NCI-H510A treated with DMSO at 0.1 percent for 48 hours (cell line): ENCODE measurements at regions not wholly inside any gene's neighbourhood (a gene's known extent, or its start where the extent isn't known, plus 50 kb on each side); places are given as distances from the start of the nearest gene placed in this dataset.

Source experiments
- DNase-seq: peaks from one replicate; lab custom pipeline; 2025; lab: John Stamatoyannopoulos, UW

GRCh38 chr3:24843955-24844354 is 349.3 kb upstream of the THRB start:
- DNase-seq: no peak

GRCh38 chr3:24845524-24846155 is 351.0 kb upstream of the THRB start:
- DNase-seq: no peak

GRCh38 chr3:24846286-24846860 is 351.7 kb upstream of the THRB start:
- DNase-seq: no peak

GRCh38 chr3:24850245-24850644 is 355.6 kb upstream of the THRB start:
- no peak for DNase-seq

- no peak for DNase-seq
Observed at GRCh38 chr3:24853685-24854490, 359.2 kb upstream of the THRB start.

- no peak for DNase-seq
Observed at GRCh38 chr3:24854748-24855147, 360.1 kb upstream of the THRB start.

- DNase-seq: no peak
Observed at GRCh38 chr3:24857945-24858344, 363.3 kb upstream of the THRB start.

- no peak for DNase-seq
Observed at GRCh38 chr3:24863215-24863614, 368.6 kb upstream of the THRB start.

- no peak for DNase-seq
Observed at GRCh38 chr3:24867783-24868182, 373.1 kb upstream of the THRB start.

GRCh38 chr3:24881239-24881638 is 386.6 kb upstream of the THRB start:
- DNase-seq: no peak

- DNase-seq: peak; percentile 3
Observed at GRCh38 chr3:24886501-24886900, 391.9 kb upstream of the THRB start.

- DNase-seq: no peak
Observed at GRCh38 chr3:24890012-24890411, 395.4 kb upstream of the THRB start.

- no peak for DNase-seq
Observed at GRCh38 chr3:24899373-24899772, 404.7 kb upstream of the THRB start.

- DNase-seq: no peak
Observed at GRCh38 chr3:24899901-24900603, 405.4 kb upstream of the THRB start.

GRCh38 chr3:24905266-24905665 is 410.6 kb upstream of the THRB start:
- no peak for DNase-seq

GRCh38 chr3:24907106-24907505 is 412.5 kb upstream of the THRB start:
- DNase-seq: no peak

GRCh38 chr3:24911076-24911475 is 416.4 kb upstream of the THRB start:
- no peak for DNase-seq

GRCh38 chr3:24915639-24916038 is 421.0 kb upstream of the THRB start:
- DNase-seq: no peak

- no peak for DNase-seq
Observed at GRCh38 chr3:24917908-24918307, 423.3 kb upstream of the THRB start.

GRCh38 chr3:24923570-24923969 is 428.9 kb upstream of the THRB start:
- no peak for DNase-seq

- no peak for DNase-seq
Observed at GRCh38 chr3:24929521-24929920, 434.9 kb upstream of the THRB start.

GRCh38 chr3:24933401-24933800 is 438.8 kb upstream of the THRB start:
- DNase-seq: no peak

GRCh38 chr3:24936574-24936973 is 441.9 kb upstream of the THRB start:
- DNase-seq: no peak
